Neural progenitor cell (in vitro differentiated cells): ENCODE measurements at regions not wholly inside any gene's neighbourhood (a gene's known extent, or its start where the extent isn't known, plus 50 kb on each side); places are given as distances from the start of the nearest gene placed in this dataset.

Experiments
- DNase-seq: peaks from one replicate; pipeline ENCODE4 v3.0.0-alpha.2; 2016; ENCODE audit warnings: low spot score
- H2AFZ ChIP-seq: fragments of 200-600 bp; sonication (generic); replicated peaks from 2 replicates; pipeline ENCODE4 v1.6.1; 2016; ENCODE audit warnings: antibody characterized with exemption
- H3F3A ChIP-seq: fragments of 200-600 bp; sonication (generic); 2 replicates; pipeline ENCODE4 v1.6.1; 2016; ENCODE audit warnings: antibody characterized with exemption, low read depth
- H3K27ac ChIP-seq: fragments of 200-600 bp; sonication (generic); 2 replicates; pipeline ENCODE4 v1.5.1; 2016; ENCODE audit warnings: mild to moderate bottlenecking
- H3K27me3 ChIP-seq: fragments of 200-600 bp; sonication (generic); 2 replicates; pipeline ENCODE4 v1.6.1; 2016; ENCODE audit warnings: mild to moderate bottlenecking, moderate library complexity
- H3K36me3 ChIP-seq: fragments of 200-600 bp; sonication (generic); 2 replicates; pipeline ENCODE4 v1.5.1; 2016
- H3K4me1 ChIP-seq: fragments of 200-600 bp; sonication (generic); 2 replicates; pipeline ENCODE4 v1.6.1; 2016; ENCODE audit warnings: mixed run types
- H3K4me2 ChIP-seq: fragments of 200-600 bp; sonication (generic); 2 replicates; pipeline ENCODE4 v1.6.1; 2016
- H3K4me3 ChIP-seq: fragments of 200-600 bp; sonication (generic); 2 replicates; pipeline ENCODE4 v1.5.1; 2016
- H3K79me2 ChIP-seq: fragments of 200-600 bp; sonication (generic); 2 replicates; pipeline ENCODE4 v1.6.1; 2016; ENCODE audit warnings: low read depth
- H3K9ac ChIP-seq: fragments of 200-600 bp; sonication (generic); 2 replicates; pipeline ENCODE4 v1.6.1; 2016
- H3K9me3 ChIP-seq: fragments of 200-600 bp; sonication (generic); 2 replicates; pipeline ENCODE4 v1.5.1; 2016; ENCODE audit warnings: low read depth
- H4K20me1 ChIP-seq: fragments of 200-600 bp; sonication (generic); 2 replicates; pipeline ENCODE4 v1.6.1; 2016; ENCODE audit warnings: low read depth
- H3K27ac Mint-ChIP-seq: 3 replicates; pipeline ENCODE4 v1.8.0; 2021; ENCODE audit warnings: mixed read lengths
- H3K27me3 Mint-ChIP-seq: 2 replicates; pipeline ENCODE4 v1.8.0; 2022; ENCODE audit warnings: low read depth, mild to moderate bottlenecking, inconsistent platforms, moderate library complexity, mixed read lengths; ENCODE audit not compliant: insufficient read depth
- H3K36me3 Mint-ChIP-seq: 3 replicates; pipeline ENCODE4 v1.8.0; 2021; ENCODE audit warnings: mixed read lengths
- H3K4me1 Mint-ChIP-seq: 3 replicates; pipeline ENCODE4 v1.8.0; 2021; ENCODE audit warnings: mixed read lengths
- H3K4me3 Mint-ChIP-seq: 3 replicates; pipeline ENCODE4 v1.8.0; 2021; ENCODE audit warnings: mild to moderate bottlenecking, moderate library complexity, mixed read lengths
- H3K9me3 Mint-ChIP-seq: 3 replicates; pipeline ENCODE4 v1.8.0; 2020; ENCODE audit warnings: mixed read lengths
- EZH2 ChIP-seq: fragments of 200-600 bp; sonication (generic); IDR thresholded peaks from 2 replicates; pipeline ENCODE4 v1.6.1; 2017; ENCODE audit warnings: antibody characterized with exemption, mild to moderate bottlenecking, moderate library complexity
- EZH2phosphoT487 ChIP-seq: fragments of 200-600 bp; sonication (generic); IDR thresholded peaks from 2 replicates; pipeline ENCODE4 v1.6.1; 2017; ENCODE audit warnings: antibody characterized with exemption
- TF ChIP-seq, protein P1 (sequence below): fragments of 200-600 bp; sonication (generic); IDR thresholded peaks from 2 replicates; pipeline ENCODE4 v1.5.1; 2017; ENCODE audit warnings: antibody characterized with exemption, mild to moderate bottlenecking

GRCh38 chr10:23725548-23725947 lies 286.7 kb downstream of the OTUD1 start:
- no peak overlapping the region for H3K9ac ChIP-seq
- no peak overlapping the region for H3K27ac Mint-ChIP-seq
- H2AFZ ChIP-seq, result no peak overlapping the region
- H3K9me3 ChIP-seq, result no peaks in the 10 kb centered on the region
- H3K27me3 ChIP-seq, result no peaks in the 10 kb centered on the region
- no peak overlapping the region for H3K4me2 ChIP-seq
- DNase-seq, result no peak
- no peaks in the 10 kb centered on the region for H3K27me3 Mint-ChIP-seq
- no peaks in the 10 kb centered on the region for H3K79me2 ChIP-seq
- no peaks in the 10 kb centered on the region for H3K4me1 ChIP-seq
- H3K27ac ChIP-seq, result no peak overlapping the region
- TF ChIP-seq, protein P1, sequence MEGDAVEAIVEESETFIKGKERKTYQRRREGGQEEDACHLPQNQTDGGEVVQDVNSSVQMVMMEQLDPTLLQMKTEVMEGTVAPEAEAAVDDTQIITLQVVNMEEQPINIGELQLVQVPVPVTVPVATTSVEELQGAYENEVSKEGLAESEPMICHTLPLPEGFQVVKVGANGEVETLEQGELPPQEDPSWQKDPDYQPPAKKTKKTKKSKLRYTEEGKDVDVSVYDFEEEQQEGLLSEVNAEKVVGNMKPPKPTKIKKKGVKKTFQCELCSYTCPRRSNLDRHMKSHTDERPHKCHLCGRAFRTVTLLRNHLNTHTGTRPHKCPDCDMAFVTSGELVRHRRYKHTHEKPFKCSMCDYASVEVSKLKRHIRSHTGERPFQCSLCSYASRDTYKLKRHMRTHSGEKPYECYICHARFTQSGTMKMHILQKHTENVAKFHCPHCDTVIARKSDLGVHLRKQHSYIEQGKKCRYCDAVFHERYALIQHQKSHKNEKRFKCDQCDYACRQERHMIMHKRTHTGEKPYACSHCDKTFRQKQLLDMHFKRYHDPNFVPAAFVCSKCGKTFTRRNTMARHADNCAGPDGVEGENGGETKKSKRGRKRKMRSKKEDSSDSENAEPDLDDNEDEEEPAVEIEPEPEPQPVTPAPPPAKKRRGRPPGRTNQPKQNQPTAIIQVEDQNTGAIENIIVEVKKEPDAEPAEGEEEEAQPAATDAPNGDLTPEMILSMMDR, result no peak
- TF ChIP-seq EZH2phosphoT487 (no peak), EZH2 (no peak)
- no peaks in the 10 kb centered on the region for H4K20me1 ChIP-seq
- H3K36me3 Mint-ChIP-seq, result no peaks in the 10 kb centered on the region
- no peaks in the 10 kb centered on the region for H3K4me1 Mint-ChIP-seq
- H3K9me3 Mint-ChIP-seq, result peaks cover 9% of the 10 kb centered on the region
- no peaks in the 10 kb centered on the region for H3F3A ChIP-seq
- H3K4me3 ChIP-seq, result no peak overlapping the region
- H3K36me3 ChIP-seq, result no peaks in the 10 kb centered on the region
- H3K4me3 Mint-ChIP-seq, result no peak overlapping the region

DNA sequence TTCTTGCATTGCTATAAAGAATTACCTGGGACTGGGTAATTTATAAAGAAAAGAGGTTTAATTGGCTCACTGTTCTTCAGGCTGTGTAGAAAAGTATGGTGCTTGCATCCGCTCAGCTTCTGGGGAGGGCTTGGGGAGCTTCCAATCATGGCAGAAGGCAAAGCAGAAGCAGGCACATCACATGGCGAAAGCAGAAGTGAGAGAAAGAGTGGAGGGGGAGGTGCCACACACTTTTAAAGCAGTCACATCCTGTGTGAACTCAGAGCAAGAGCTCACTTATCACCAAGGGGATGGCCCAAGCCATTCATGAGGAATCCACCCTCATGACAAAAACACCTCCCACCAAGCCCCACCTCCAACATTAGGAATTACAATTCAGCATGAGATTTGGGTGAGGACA lies 303.5 kb downstream of the OTUD1 start:
- no peaks in the 10 kb centered on the region for H4K20me1 ChIP-seq
- H3K9ac ChIP-seq, result no peak overlapping the region
- no peak for DNase-seq
- H3K4me1 Mint-ChIP-seq, result no peaks in the 10 kb centered on the region
- H3K27ac ChIP-seq, result no peak overlapping the region
- TF ChIP-seq EZH2, result no peak
- no peak for TF ChIP-seq EZH2phosphoT487
- TF ChIP-seq, protein P1, result no peak
- H3K79me2 ChIP-seq, result no peaks in the 10 kb centered on the region
- no peak overlapping the region for H3K4me3 ChIP-seq
- H3K4me3 Mint-ChIP-seq, result no peak overlapping the region
- H3F3A ChIP-seq, result no peaks in the 10 kb centered on the region
- H3K36me3 Mint-ChIP-seq, result no peaks in the 10 kb centered on the region
- no peaks in the 10 kb centered on the region for H3K9me3 ChIP-seq
- H3K4me1 ChIP-seq, result no peaks in the 10 kb centered on the region
- no peak overlapping the region for H2AFZ ChIP-seq
- no peak overlapping the region for H3K4me2 ChIP-seq
- no peak overlapping the region for H3K27ac Mint-ChIP-seq
- no peaks in the 10 kb centered on the region for H3K36me3 ChIP-seq
- H3K27me3 Mint-ChIP-seq, result no peaks in the 10 kb centered on the region
- H3K27me3 ChIP-seq, result no peaks in the 10 kb centered on the region
- no peaks in the 10 kb centered on the region for H3K9me3 Mint-ChIP-seq

GRCh38 chr10:23742807-23743206 lies 303.9 kb downstream of the OTUD1 start:
- Histone ChIP-seq H4K20me1 (no peaks in the 10 kb centered on the region), H3F3A (no peaks in the 10 kb centered on the region), H3K4me2 (no peak overlapping the region), H2AFZ (no peak overlapping the region), H3K79me2 (no peaks in the 10 kb centered on the region), H3K9ac (no peak overlapping the region), H3K4me1 (no peaks in the 10 kb centered on the region), H3K27ac (no peak overlapping the region), H3K36me3 (no peaks in the 10 kb centered on the region), H3K9me3 (no peaks in the 10 kb centered on the region), H3K4me3 (no peak overlapping the region), H3K27me3 (no peaks in the 10 kb centered on the region)
- Mint-ChIP-seq H3K4me1 (no peaks in the 10 kb centered on the region), H3K36me3 (no peaks in the 10 kb centered on the region), H3K27me3 (no peaks in the 10 kb centered on the region), H3K27ac (no peak overlapping the region), H3K9me3 (no peaks in the 10 kb centered on the region), H3K4me3 (no peak overlapping the region)
- DNase-seq, result no peak
- TF ChIP-seq, protein P1, result no peak
- no peak for TF ChIP-seq EZH2
- no peak for TF ChIP-seq EZH2phosphoT487

DNA sequence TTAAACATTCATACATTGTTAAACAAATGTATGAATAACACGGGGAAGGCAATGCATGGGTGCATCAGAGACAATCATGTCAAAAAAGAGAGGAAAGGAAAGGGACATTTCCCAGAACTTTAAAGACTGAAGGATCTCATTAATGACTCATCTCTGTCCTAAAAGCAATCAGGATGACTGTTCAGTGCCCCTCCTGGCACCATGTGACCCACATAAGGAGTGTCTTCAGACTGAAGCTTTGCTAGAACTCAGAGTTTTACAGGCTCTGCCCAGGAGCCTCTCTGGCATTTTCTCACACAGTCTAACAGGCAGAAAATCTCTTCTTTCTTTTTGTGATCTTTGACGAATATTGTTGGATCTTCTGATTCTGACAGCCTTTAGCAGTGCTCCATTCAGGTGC lies 315.3 kb downstream of the OTUD1 start:
- no peaks in the 10 kb centered on the region for H3K4me1 Mint-ChIP-seq
- DNase-seq, result no peak
- Histone ChIP-seq H3K4me1 (no peaks in the 10 kb centered on the region), H3K4me3 (no peak overlapping the region), H3K27me3 (no peaks in the 10 kb centered on the region), H3K36me3 (no peaks in the 10 kb centered on the region), H3F3A (no peaks in the 10 kb centered on the region), H2AFZ (peak overlapping the region; percentile 9), H3K79me2 (no peaks in the 10 kb centered on the region), H3K9ac (no peak overlapping the region), H3K4me2 (no peak overlapping the region), H4K20me1 (no peaks in the 10 kb centered on the region), H3K27ac (no peak overlapping the region), H3K9me3 (no peaks in the 10 kb centered on the region)
- H3K27ac Mint-ChIP-seq, result no peak overlapping the region
- no peaks in the 10 kb centered on the region for H3K27me3 Mint-ChIP-seq
- H3K9me3 Mint-ChIP-seq, result no peaks in the 10 kb centered on the region
- TF ChIP-seq, protein P1, result no peak
- TF ChIP-seq EZH2, result no peak
- no peak for TF ChIP-seq EZH2phosphoT487
- H3K4me3 Mint-ChIP-seq, result no peak overlapping the region
- H3K36me3 Mint-ChIP-seq, result no peaks in the 10 kb centered on the region
